ENCODE measurements at regions not wholly inside any gene's neighbourhood (a gene's known extent, or its start where the extent isn't known, plus 50 kb on each side); places are given as distances from the start of the nearest gene placed in this dataset.

DNA sequence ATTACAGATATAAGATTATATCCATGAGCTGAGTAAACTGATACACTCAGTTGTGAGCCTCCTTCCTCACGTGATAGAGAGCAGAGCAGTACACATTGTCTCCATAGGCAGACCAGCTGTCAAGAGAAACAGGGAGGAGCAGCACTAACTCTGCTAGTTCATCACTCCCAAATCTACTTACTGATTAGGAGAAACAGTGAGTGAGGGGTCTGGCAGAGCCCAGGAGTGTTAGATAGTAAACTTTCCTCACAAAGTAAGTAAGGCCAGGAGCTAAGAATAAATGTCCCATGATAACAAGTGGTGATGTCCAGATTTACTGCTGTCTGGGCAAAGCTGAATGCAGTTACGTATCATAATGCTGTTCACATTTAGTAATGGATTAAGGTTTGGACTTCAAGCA lies 168.6 kb upstream of the KCNK2 start:
- TF ChIP-seq CTCF (IDR thresholded peaks at IDR 0.05) (no peak), POLR2A (IDR thresholded peaks at IDR 0.05) (no peak), POLR2AphosphoS5 (IDR thresholded peaks at IDR 0.05) (no peak)
